ENCODE measurements at regions not wholly inside any gene's neighbourhood (a gene's known extent, or its start where the extent isn't known, plus 50 kb on each side); places are given as distances from the start of the nearest gene placed in this dataset.

DNA sequence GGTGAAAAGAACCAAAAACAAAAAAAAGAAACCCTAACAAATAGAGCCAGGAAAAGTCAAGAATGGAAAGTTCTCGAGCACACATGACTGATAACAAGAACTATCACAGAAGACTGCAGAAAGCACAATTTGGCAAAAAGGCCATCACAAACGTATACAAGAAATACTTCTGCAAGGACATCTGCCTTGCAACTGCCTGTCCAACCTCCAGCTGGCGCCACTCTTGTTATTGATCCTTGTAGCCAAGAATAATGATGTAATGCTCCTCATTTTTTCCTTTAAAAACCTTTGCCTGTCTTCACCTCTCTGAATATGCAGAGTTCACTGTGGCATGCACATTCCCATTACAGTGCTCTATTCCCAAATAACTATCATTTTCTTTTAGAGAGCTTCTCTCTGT lies 87.9 kb upstream of the BMP5 start (continued):
- TF ChIP-seq, protein P1, sequence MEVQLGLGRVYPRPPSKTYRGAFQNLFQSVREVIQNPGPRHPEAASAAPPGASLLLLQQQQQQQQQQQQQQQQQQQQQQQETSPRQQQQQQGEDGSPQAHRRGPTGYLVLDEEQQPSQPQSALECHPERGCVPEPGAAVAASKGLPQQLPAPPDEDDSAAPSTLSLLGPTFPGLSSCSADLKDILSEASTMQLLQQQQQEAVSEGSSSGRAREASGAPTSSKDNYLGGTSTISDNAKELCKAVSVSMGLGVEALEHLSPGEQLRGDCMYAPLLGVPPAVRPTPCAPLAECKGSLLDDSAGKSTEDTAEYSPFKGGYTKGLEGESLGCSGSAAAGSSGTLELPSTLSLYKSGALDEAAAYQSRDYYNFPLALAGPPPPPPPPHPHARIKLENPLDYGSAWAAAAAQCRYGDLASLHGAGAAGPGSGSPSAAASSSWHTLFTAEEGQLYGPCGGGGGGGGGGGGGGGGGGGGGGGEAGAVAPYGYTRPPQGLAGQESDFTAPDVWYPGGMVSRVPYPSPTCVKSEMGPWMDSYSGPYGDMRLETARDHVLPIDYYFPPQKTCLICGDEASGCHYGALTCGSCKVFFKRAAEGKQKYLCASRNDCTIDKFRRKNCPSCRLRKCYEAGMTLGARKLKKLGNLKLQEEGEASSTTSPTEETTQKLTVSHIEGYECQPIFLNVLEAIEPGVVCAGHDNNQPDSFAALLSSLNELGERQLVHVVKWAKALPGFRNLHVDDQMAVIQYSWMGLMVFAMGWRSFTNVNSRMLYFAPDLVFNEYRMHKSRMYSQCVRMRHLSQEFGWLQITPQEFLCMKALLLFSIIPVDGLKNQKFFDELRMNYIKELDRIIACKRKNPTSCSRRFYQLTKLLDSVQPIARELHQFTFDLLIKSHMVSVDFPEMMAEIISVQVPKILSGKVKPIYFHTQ (CRISPR knock-in tag; IDR thresholded peaks at IDR 0.05): no peak
- TF ChIP-seq, protein P2, sequence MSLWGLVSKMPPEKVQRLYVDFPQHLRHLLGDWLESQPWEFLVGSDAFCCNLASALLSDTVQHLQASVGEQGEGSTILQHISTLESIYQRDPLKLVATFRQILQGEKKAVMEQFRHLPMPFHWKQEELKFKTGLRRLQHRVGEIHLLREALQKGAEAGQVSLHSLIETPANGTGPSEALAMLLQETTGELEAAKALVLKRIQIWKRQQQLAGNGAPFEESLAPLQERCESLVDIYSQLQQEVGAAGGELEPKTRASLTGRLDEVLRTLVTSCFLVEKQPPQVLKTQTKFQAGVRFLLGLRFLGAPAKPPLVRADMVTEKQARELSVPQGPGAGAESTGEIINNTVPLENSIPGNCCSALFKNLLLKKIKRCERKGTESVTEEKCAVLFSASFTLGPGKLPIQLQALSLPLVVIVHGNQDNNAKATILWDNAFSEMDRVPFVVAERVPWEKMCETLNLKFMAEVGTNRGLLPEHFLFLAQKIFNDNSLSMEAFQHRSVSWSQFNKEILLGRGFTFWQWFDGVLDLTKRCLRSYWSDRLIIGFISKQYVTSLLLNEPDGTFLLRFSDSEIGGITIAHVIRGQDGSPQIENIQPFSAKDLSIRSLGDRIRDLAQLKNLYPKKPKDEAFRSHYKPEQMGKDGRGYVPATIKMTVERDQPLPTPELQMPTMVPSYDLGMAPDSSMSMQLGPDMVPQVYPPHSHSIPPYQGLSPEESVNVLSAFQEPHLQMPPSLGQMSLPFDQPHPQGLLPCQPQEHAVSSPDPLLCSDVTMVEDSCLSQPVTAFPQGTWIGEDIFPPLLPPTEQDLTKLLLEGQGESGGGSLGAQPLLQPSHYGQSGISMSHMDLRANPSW (CRISPR knock-in tag; conservative IDR thresholded peaks at IDR 0.05; ENCODE audit: low read depth): no peak
- TF ChIP-seq MXD4 (CRISPR knock-in tag; IDR thresholded peaks at IDR 0.05; ENCODE audit: borderline replicate concordance) (no peak), NR3C1 (CRISPR knock-in tag; conservative IDR thresholded peaks at IDR 0.05; ENCODE audit: low read depth) (no peak), PRRX2 (CRISPR knock-in tag; IDR thresholded peaks at IDR 0.05) (no peak), GABPB1 (CRISPR knock-in tag; IDR thresholded peaks at IDR 0.05) (no peak), EMX1 (CRISPR knock-in tag; IDR thresholded peaks at IDR 0.05) (no peak)
- TF ChIP-seq, protein P3, sequence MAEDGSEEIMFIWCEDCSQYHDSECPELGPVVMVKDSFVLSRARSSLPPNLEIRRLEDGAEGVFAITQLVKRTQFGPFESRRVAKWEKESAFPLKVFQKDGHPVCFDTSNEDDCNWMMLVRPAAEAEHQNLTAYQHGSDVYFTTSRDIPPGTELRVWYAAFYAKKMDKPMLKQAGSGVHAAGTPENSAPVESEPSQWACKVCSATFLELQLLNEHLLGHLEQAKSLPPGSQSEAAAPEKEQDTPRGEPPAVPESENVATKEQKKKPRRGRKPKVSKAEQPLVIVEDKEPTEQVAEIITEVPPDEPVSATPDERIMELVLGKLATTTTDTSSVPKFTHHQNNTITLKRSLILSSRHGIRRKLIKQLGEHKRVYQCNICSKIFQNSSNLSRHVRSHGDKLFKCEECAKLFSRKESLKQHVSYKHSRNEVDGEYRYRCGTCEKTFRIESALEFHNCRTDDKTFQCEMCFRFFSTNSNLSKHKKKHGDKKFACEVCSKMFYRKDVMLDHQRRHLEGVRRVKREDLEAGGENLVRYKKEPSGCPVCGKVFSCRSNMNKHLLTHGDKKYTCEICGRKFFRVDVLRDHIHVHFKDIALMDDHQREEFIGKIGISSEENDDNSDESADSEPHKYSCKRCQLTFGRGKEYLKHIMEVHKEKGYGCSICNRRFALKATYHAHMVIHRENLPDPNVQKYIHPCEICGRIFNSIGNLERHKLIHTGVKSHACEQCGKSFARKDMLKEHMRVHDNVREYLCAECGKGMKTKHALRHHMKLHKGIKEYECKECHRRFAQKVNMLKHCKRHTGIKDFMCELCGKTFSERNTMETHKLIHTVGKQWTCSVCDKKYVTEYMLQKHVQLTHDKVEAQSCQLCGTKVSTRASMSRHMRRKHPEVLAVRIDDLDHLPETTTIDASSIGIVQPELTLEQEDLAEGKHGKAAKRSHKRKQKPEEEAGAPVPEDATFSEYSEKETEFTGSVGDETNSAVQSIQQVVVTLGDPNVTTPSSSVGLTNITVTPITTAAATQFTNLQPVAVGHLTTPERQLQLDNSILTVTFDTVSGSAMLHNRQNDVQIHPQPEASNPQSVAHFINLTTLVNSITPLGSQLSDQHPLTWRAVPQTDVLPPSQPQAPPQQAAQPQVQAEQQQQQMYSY (CRISPR knock-in tag; IDR thresholded peaks at IDR 0.05): no peak

DNA sequence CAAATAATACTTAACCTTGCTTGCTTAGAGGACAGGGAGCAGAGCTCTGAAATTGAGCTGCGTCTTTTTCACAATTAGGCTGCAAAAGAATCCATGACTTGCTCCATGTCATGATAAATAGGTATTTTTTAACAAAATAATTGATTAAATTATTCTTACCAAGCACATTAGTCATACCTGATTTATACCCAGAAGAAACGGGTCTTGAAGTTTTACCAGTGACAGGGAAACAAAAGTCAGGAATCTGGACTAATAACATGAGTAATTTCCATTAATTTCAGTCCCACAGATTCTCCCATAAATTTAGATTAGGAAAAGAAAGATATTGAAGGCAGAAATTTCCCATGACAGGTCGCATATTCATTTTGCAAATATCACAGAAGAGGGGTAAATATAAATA lies 85.0 kb upstream of the BMP5 start:
- H3K4me1 Mint-ChIP-seq: peaks cover 18% of the 10 kb centered on the region
- no peak for ATAC-seq
- ChIA-PET POLR2A (no interaction called here), CTCF (no interaction called here)
- DNase-seq (ENCODE audit: low spot score): no peak
- H3K4me3 Mint-ChIP-seq: no peak overlapping the region
- H3K27ac Mint-ChIP-seq: no peak overlapping the region
- TF ChIP-seq, protein P4, sequence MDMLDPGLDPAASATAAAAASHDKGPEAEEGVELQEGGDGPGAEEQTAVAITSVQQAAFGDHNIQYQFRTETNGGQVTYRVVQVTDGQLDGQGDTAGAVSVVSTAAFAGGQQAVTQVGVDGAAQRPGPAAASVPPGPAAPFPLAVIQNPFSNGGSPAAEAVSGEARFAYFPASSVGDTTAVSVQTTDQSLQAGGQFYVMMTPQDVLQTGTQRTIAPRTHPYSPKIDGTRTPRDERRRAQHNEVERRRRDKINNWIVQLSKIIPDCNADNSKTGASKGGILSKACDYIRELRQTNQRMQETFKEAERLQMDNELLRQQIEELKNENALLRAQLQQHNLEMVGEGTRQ (CRISPR knock-in tag; IDR thresholded peaks at IDR 0.05): no peak
- TF ChIP-seq CREB1 (CRISPR knock-in tag; IDR thresholded peaks at IDR 0.05) (no peak), TEAD4 (CRISPR knock-in tag; IDR thresholded peaks at IDR 0.05) (no peak), ZNF416 (CRISPR knock-in tag; IDR thresholded peaks at IDR 0.05) (no peak), TEAD1 (CRISPR knock-in tag; IDR thresholded peaks at IDR 0.05) (no peak)
- TF ChIP-seq, protein P5, sequence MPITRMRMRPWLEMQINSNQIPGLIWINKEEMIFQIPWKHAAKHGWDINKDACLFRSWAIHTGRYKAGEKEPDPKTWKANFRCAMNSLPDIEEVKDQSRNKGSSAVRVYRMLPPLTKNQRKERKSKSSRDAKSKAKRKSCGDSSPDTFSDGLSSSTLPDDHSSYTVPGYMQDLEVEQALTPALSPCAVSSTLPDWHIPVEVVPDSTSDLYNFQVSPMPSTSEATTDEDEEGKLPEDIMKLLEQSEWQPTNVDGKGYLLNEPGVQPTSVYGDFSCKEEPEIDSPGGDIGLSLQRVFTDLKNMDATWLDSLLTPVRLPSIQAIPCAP (CRISPR knock-in tag; IDR thresholded peaks at IDR 0.05): no peak
- H3K27me3 Mint-ChIP-seq (ENCODE audit: low read depth): no peaks in the 10 kb centered on the region
- no peaks in the 10 kb centered on the region for H3K9me3 Mint-ChIP-seq
- no peaks in the 10 kb centered on the region for H3K36me3 Mint-ChIP-seq

DNA sequence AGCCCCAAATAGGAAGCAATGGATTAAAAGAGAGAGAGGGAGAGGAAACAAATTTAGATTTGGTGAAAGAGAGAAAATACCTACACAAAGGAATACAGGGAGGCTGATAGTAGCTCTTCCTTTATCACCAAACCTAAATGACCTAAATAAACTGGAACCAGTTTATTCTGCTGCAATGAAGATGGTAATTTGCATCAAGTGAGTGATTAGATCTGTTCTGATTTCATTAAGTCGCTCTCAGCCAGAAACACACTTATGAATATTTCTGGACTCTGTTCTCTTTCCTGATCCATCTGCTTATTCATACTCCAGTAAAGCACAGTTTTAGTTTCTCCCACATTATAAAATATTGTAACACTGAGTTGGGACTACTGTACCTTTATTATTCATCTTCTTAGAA lies 83.4 kb upstream of the BMP5 start:
- DNase-seq (ENCODE audit: low spot score): no peak
- H3K27me3 Mint-ChIP-seq (ENCODE audit: low read depth): no peaks in the 10 kb centered on the region
- H3K27ac Mint-ChIP-seq: no peak overlapping the region
- ChIA-PET CTCF (no interaction called here), POLR2A (no interaction called here)
- H3K4me1 Mint-ChIP-seq: peaks cover 18% of the 10 kb centered on the region
- no peaks in the 10 kb centered on the region for H3K9me3 Mint-ChIP-seq
- H3K36me3 Mint-ChIP-seq: no peaks in the 10 kb centered on the region
- no peak overlapping the region for H3K4me3 Mint-ChIP-seq
- ATAC-seq: no peak
- no peak for TF ChIP-seq RELA (CRISPR knock-in tag; IDR thresholded peaks at IDR 0.05; ENCODE audit: borderline replicate concordance)
- TF ChIP-seq JUN (CRISPR knock-in tag; IDR thresholded peaks at IDR 0.05): no peak
- TF ChIP-seq GTF2I (CRISPR knock-in tag; conservative IDR thresholded peaks at IDR 0.05): no peak
- TF ChIP-seq, protein P6, sequence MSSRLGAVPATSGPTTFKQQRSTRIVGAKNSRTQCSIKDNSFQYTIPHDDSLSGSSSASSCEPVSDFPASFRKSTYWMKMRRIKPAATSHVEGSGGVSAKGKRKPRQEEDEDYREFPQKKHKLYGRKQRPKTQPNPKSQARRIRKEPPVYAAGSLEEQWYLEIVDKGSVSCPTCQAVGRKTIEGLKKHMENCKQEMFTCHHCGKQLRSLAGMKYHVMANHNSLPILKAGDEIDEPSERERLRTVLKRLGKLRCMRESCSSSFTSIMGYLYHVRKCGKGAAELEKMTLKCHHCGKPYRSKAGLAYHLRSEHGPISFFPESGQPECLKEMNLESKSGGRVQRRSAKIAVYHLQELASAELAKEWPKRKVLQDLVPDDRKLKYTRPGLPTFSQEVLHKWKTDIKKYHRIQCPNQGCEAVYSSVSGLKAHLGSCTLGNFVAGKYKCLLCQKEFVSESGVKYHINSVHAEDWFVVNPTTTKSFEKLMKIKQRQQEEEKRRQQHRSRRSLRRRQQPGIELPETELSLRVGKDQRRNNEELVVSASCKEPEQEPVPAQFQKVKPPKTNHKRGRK (CRISPR knock-in tag; IDR thresholded peaks at IDR 0.05; ENCODE audit: borderline replicate concordance): no peak
- TF ChIP-seq, protein P7, sequence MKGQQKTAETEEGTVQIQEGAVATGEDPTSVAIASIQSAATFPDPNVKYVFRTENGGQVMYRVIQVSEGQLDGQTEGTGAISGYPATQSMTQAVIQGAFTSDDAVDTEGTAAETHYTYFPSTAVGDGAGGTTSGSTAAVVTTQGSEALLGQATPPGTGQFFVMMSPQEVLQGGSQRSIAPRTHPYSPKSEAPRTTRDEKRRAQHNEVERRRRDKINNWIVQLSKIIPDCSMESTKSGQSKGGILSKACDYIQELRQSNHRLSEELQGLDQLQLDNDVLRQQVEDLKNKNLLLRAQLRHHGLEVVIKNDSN (CRISPR knock-in tag; IDR thresholded peaks at IDR 0.05): no peak
- no peak for TF ChIP-seq CREM (CRISPR knock-in tag; IDR thresholded peaks at IDR 0.05)
- TF ChIP-seq JAZF1 (CRISPR knock-in tag; IDR thresholded peaks at IDR 0.05): no peak

Data from WTC11 (cell line).